B cell (primary cell): ENCODE measurements at regions not wholly inside any gene's neighbourhood (a gene's known extent, or its start where the extent isn't known, plus 50 kb on each side); places are given as distances from the start of the nearest gene placed in this dataset.

Experiments
- ATAC-seq: fragments of 200-7000 bp; cut with Tn5 transposase; one replicate; pipeline ENCODE4 v1.10.0; 2021; ENCODE audit warnings: low read depth, mild to moderate bottlenecking, moderate number of reproducible peaks, moderate library complexity
- CTCF ChIA-PET: fragments of 350-600 bp; sonication (Branson Sonifier 250); formaldehyde crosslinking; loops from one replicate; lab custom pipeline; 2021; ENCODE audit warnings: antibody characterized with exemption, inconsistent platforms; lab: Charles Lee
- POLR2A ChIA-PET: fragments of 350-600 bp; sonication (Branson Sonifier 250); formaldehyde crosslinking; loops from one replicate; lab custom pipeline; 2021; ENCODE audit warnings: antibody characterized with exemption; lab: Charles Lee
- DNase-seq: peaks from one replicate; pipeline ENCODE4 v3.0.0; 2013
- H2AFZ ChIP-seq: 2 replicates; pipeline ENCODE4 v1.6.1; 2012; ENCODE audit warnings: mild to moderate bottlenecking, low read depth, low read length; ENCODE audit not compliant: insufficient read depth, poor library complexity, severe bottlenecking
- H3K27ac ChIP-seq, 2 donors: 1 replicate in 1 of 2; 2 replicates in 1 of 2; pipeline ENCODE4 v1.5.1; 2012 to 2013; ENCODE audit warnings: low read length in 2 of 2, mild to moderate bottlenecking in 2 of 2, moderate library complexity in 1 of 2
- H3K27me3 ChIP-seq, 4 experiments: fragments of 200-600 bp in 1 of 4; sonication (generic) in 1 of 4; replicated peaks in 1 of 4; 1 replicate in 2 of 4; 2 replicates in 2 of 4; pipeline versions ENCODE4 v1.6.1 to v1.7.0; 2013 to 2016; ENCODE audit warnings: low read length in 3 of 4, mild to moderate bottlenecking in 2 of 4, mixed read lengths in 1 of 4, moderate library complexity in 1 of 4; ENCODE audit not compliant: insufficient read depth in 4 of 4, control insufficient read depth in 3 of 4; ENCODE audit errors: control extremely low read depth in 1 of 4
- H3K36me3 ChIP-seq, 2 experiments: replicated peaks in 1 of 2; 1 replicate in 1 of 2; 2 replicates in 1 of 2; pipeline versions ENCODE4 v1.6.1 to v1.7.1; 2013; ENCODE audit warnings: low read length in 1 of 2; ENCODE audit not compliant: insufficient read depth in 2 of 2, control insufficient read depth in 1 of 2; ENCODE audit errors: control extremely low read depth in 1 of 2, extremely low read depth in 1 of 2
- H3K4me1 ChIP-seq, 2 donors: fragments of 200-600 bp in 1 of 2; sonication (generic) in 1 of 2; 1 replicate in 1 of 2; 2 replicates in 1 of 2; pipeline versions ENCODE4 v1.5.1 to v1.6.1; 2013 to 2017; ENCODE audit warnings: low read length in 2 of 2; ENCODE audit not compliant: control insufficient read depth in 2 of 2, insufficient read depth in 2 of 2
- H3K4me2 ChIP-seq: replicated peaks from 2 replicates; pipeline ENCODE3; 2012; ENCODE audit warnings: mild to moderate bottlenecking, low read depth, low read length; ENCODE audit not compliant: poor library complexity, severe bottlenecking
- H3K4me3 ChIP-seq, 5 experiments: fragments of 200-600 bp in 1 of 5; sonication (generic) in 1 of 5; 1 replicate in 3 of 5; 2 replicates in 2 of 5; pipeline versions ENCODE4 v1.5.1 to v1.7.0; 2011 to 2016; ENCODE audit warnings: low read length in 4 of 5, mild to moderate bottlenecking in 4 of 5, low read depth in 2 of 5, control low read depth in 1 of 5, moderate library complexity in 1 of 5; ENCODE audit not compliant: insufficient read depth in 1 of 5; ENCODE audit errors: control extremely low read depth in 1 of 5, extremely low read depth in 1 of 5
- H3K79me2 ChIP-seq: fragments of 200-600 bp; sonication (generic); one replicate; pipeline ENCODE4 v1.6.0; 2016; ENCODE audit warnings: low read length; ENCODE audit not compliant: control insufficient read depth, insufficient read depth
- H3K9ac ChIP-seq: fragments of 200-600 bp; sonication (generic); 2 replicates; pipeline ENCODE4 v1.6.1; 2017; ENCODE audit warnings: mild to moderate bottlenecking, low read length, moderate library complexity
- H3K9me3 ChIP-seq, 3 donors: one replicate each; pipeline versions ENCODE4 v1.6.1 to v1.7.1; 2013; ENCODE audit warnings: low read length in 2 of 3; ENCODE audit not compliant: control insufficient read depth in 2 of 3, insufficient read depth in 1 of 3; ENCODE audit errors: control extremely low read depth in 1 of 3
- H4K20me1 ChIP-seq: 2 replicates; pipeline ENCODE4 v1.6.0; 2012; ENCODE audit warnings: mild to moderate bottlenecking, low read length; ENCODE audit not compliant: insufficient read depth, control insufficient read depth, poor library complexity, severe bottlenecking
- H3K27ac Mint-ChIP-seq: one replicate; pipeline ENCODE4 v1.8.0; 2021; ENCODE audit warnings: mixed read lengths
- H3K27me3 Mint-ChIP-seq: one replicate; pipeline ENCODE4 v1.8.0; 2021; ENCODE audit warnings: mixed read lengths
- H3K4me1 Mint-ChIP-seq: one replicate; pipeline ENCODE4 v1.8.0; 2021; ENCODE audit warnings: mixed read lengths
- H3K4me3 Mint-ChIP-seq: one replicate; pipeline ENCODE4 v1.8.0; 2021; ENCODE audit warnings: mixed read lengths
- H3K9me3 Mint-ChIP-seq: one replicate; pipeline ENCODE4 v1.8.0; 2022; ENCODE audit warnings: mixed read lengths; ENCODE audit not compliant: insufficient read depth
- CTCF ChIP-seq: fragments of 200-600 bp; IDR thresholded peaks from one replicate; pipeline ENCODE4 v1.8.0; 2022; ENCODE audit warnings: antibody characterized with exemption, mild to moderate bottlenecking
- EZH2 ChIP-seq: IDR thresholded peaks from 2 replicates; pipeline ENCODE4 v1.6.1; 2012; ENCODE audit warnings: borderline replicate concordance, low read depth, mild to moderate bottlenecking, moderate library complexity, low read length; ENCODE audit not compliant: insufficient read depth, poor library complexity, severe bottlenecking
- WGBS: methylation state at CpG from one replicate; pipeline ENCODE4 v1.1.5; 2013; ENCODE audit warnings: missing lambda C conversion rate; ENCODE audit not compliant: insufficient coverage; 5-methylcytosine and 5-hydroxymethylcytosine counted together
- intact Hi-C: fragments of 100-400 bp; cut with micrococcal nuclease; formaldehyde crosslinking; loops from one replicate; pipeline ENCODE4 v1.10.0; 2022

- intact Hi-C loops, result no loop called here
- H3K36me3 ChIP-seq, result no peaks in the 10 kb centered on the region
- Mint-ChIP-seq H3K27me3 (no peaks in the 10 kb centered on the region), H3K27ac (no peak overlapping the region), H3K4me3 (no peak overlapping the region), H3K9me3 (no peaks in the 10 kb centered on the region), H3K4me1 (no peaks in the 10 kb centered on the region)
- ChIA-PET POLR2A (no interaction called here), CTCF (no interaction called here)
- no peak overlapping the region for H3K4me2 ChIP-seq
- H2AFZ ChIP-seq, result no peak overlapping the region
- H3K27ac ChIP-seq, result no peak overlapping the region
- no CpG with 5 or more reads among the region's 6 CpGs for WGBS
- no peaks in the 10 kb centered on the region for H3K27me3 ChIP-seq
- TF ChIP-seq CTCF, result no peak
- no peak for TF ChIP-seq EZH2
- H3K4me3 ChIP-seq, result no peak overlapping the region
- no peaks in the 10 kb centered on the region for H3K4me1 ChIP-seq
- H4K20me1 ChIP-seq, result no peaks in the 10 kb centered on the region
- H3K9ac ChIP-seq, result no peak overlapping the region
- DNase-seq, result no peak
- H3K79me2 ChIP-seq, result no peaks in the 10 kb centered on the region
- no peak for ATAC-seq
- no peaks in the 10 kb centered on the region for H3K9me3 ChIP-seq
These were observed 300.1 kb downstream of the CDH26 start for GRCh38 chr20:60258255-60258863.

GRCh38 chr20:60261333-60261732 is 303.1 kb downstream of the CDH26 start:
- no peaks in the 10 kb centered on the region for H3K4me1 ChIP-seq
- CTCF ChIA-PET, result interaction anchor here (4.0 kb wide), 1 partner anchor 204 kb away, joined by 32 read pairs; no protein-coding TSS in a partner anchor
- H3K79me2 ChIP-seq, result no peaks in the 10 kb centered on the region
- H3K9ac ChIP-seq, result no peak overlapping the region
- TF ChIP-seq EZH2, result no peak
- TF ChIP-seq CTCF, result no peak
- H3K9me3 Mint-ChIP-seq, result no peaks in the 10 kb centered on the region
- H3K4me3 ChIP-seq, result no peak overlapping the region
- ATAC-seq, result no peak
- no peak overlapping the region for H3K4me2 ChIP-seq
- no peaks in the 10 kb centered on the region for H3K9me3 ChIP-seq
- no peak overlapping the region for H3K4me3 Mint-ChIP-seq
- intact Hi-C loops, result no loop called here
- H2AFZ ChIP-seq, result no peak overlapping the region
- no peaks in the 10 kb centered on the region for H3K27me3 ChIP-seq
- H3K27me3 Mint-ChIP-seq, result no peaks in the 10 kb centered on the region
- POLR2A ChIA-PET, result no interaction called here
- WGBS, result 70% methylated on average over 2 of the region's 4 CpGs
- H3K27ac Mint-ChIP-seq, result no peak overlapping the region
- no peaks in the 10 kb centered on the region for H4K20me1 ChIP-seq
- H3K36me3 ChIP-seq, result no peaks in the 10 kb centered on the region
- DNase-seq, result no peak
- H3K4me1 Mint-ChIP-seq, result no peaks in the 10 kb centered on the region
- H3K27ac ChIP-seq, result no peak overlapping the region
